ENCODE measurements at regions not wholly inside any gene's neighbourhood (a gene's known extent, or its start where the extent isn't known, plus 50 kb on each side); places are given as distances from the start of the nearest gene placed in this dataset.

GRCh38 chr5:3120028-3120427 is 368.6 kb upstream of the IRX2 start:
- no peak for TF ChIP-seq OVOL2 (CRISPR knock-in tag; IDR thresholded peaks at IDR 0.05; ENCODE audit: borderline replicate concordance)
- no peak for TF ChIP-seq GRHL2 (CRISPR knock-in tag; IDR thresholded peaks at IDR 0.05; ENCODE audit: insufficient replicate concordance, severe bottlenecking)
- TF ChIP-seq TEAD4 (CRISPR knock-in tag; IDR thresholded peaks at IDR 0.05): no peak
- TF ChIP-seq USF1 (CRISPR knock-in tag; IDR thresholded peaks at IDR 0.05): no peak
- no peak for TF ChIP-seq E2F1 (CRISPR knock-in tag; IDR thresholded peaks at IDR 0.05)
- TF ChIP-seq ZNF281 (CRISPR knock-in tag; IDR thresholded peaks at IDR 0.05): no peak
- TF ChIP-seq PRDM15 (CRISPR knock-in tag; IDR thresholded peaks at IDR 0.05): no peak
- no peak for TF ChIP-seq ZNF423 (CRISPR knock-in tag; IDR thresholded peaks at IDR 0.05)
- no peak for TF ChIP-seq SMAD3 (CRISPR knock-in tag; IDR thresholded peaks at IDR 0.05; ENCODE audit: borderline replicate concordance)
- TF ChIP-seq NR3C1 (CRISPR knock-in tag; conservative IDR thresholded peaks at IDR 0.05; ENCODE audit: low read depth): no peak
- no peak for TF ChIP-seq AR (CRISPR knock-in tag; IDR thresholded peaks at IDR 0.05)
- no peak for TF ChIP-seq ATF6 (CRISPR knock-in tag; IDR thresholded peaks at IDR 0.05)
- no peak for TF ChIP-seq GABPB1 (CRISPR knock-in tag; IDR thresholded peaks at IDR 0.05)
- TF ChIP-seq RELA (CRISPR knock-in tag; IDR thresholded peaks at IDR 0.05; ENCODE audit: borderline replicate concordance): no peak
- no peak for TF ChIP-seq ZNF263 (CRISPR knock-in tag; IDR thresholded peaks at IDR 0.05; ENCODE audit: low read depth)
- Mint-ChIP-seq H3K27ac (no peak overlapping the region), H3K27me3 (ENCODE audit: low read depth) (peaks cover 92% of the 10 kb centered on the region), H3K4me1 (peaks cover 96% of the 10 kb centered on the region), H3K9me3 (no peaks in the 10 kb centered on the region), H3K36me3 (no peaks in the 10 kb centered on the region), H3K4me3 (no peak overlapping the region)
- ATAC-seq (no peak), DNase-seq (ENCODE audit: low spot score) (no peak)
- ChIA-PET POLR2A (no interaction called here), CTCF (interaction anchor here (0.8 to 1.3 kb wide), 5 partner anchors 13 to 483 kb away, joined by 3 to 5 read pairs (median 3); no protein-coding TSS in a partner anchor)

Data from WTC11 (cell line).